K562 (cell line): ENCODE measurements at regions not wholly inside any gene's neighbourhood (a gene's known extent, or its start where the extent isn't known, plus 50 kb on each side); places are given as distances from the start of the nearest gene placed in this dataset.

Experiments
- ATAC-seq: fragments of 200-7000 bp; cut with Tn5 transposase; 3 replicates; pipeline ENCODE4 v1.9.1; 2020; ENCODE audit warnings: moderate library complexity
- BruUV-seq: library from RNA; stranded (reverse); fragments of 400-500 nt; replicated peaks from 2 replicates; lab custom pipeline; 2021; lab: Mats Ljungman, UMichigan
- CTCF ChIA-PET: fragments of 300-600 bp; formaldehyde crosslinking; extraction: SDS; loops from one replicate; lab custom pipeline; 2021; ENCODE audit warnings: low intra/inter-chr PET ratio; lab: Yijun Ruan, JAX
- POLR2A ChIA-PET: fragments of 300-600, 350-650 bp; sonication (Branson Sonifier 250); formaldehyde crosslinking; extraction: SDS; loops from one replicate; lab custom pipeline; 2021; ENCODE audit warnings: antibody characterized with exemption, inconsistent platforms; lab: Yijun Ruan, JAX
- DNase-seq, 4 experiments: peaks; one replicate each; pipeline versions ENCODE4 v3.0.0 to v3.0.0-alpha.2; 2011 to 2018; ENCODE audit warnings: low spot score in 3 of 4, mixed read lengths in 3 of 4; ENCODE audit errors: extremely low read depth in 1 of 4
- FAIRE-seq: peaks from 2 replicates; lab custom pipeline; 2011; peaks lifted over from hg19 to GRCh38; lab: Jason Lieb, UNC
- H2AFZ ChIP-seq: 2 replicates; pipeline ENCODE4 v1.6.0; 2011; ENCODE audit warnings: low read depth, low read length, control low read depth, inconsistent platforms
- H3K27ac ChIP-seq: fragments of 200-600 bp; 3 replicates; pipeline ENCODE4 v1.8.0; 2011; ENCODE audit warnings: low read depth, mild to moderate bottlenecking, control low read depth, inconsistent platforms, low read length, moderate library complexity, mixed read lengths; ENCODE audit errors: extremely low read depth
- H3K27me3 ChIP-seq, 2 experiments: fragments of 300-600 bp in 1 of 2; 2 replicates in 1 of 2; 3 replicates in 1 of 2; pipeline versions ENCODE4 v1.6.0 to v1.8.0; 2011; ENCODE audit warnings: inconsistent platforms in 2 of 2, low read length in 2 of 2, mild to moderate bottlenecking in 1 of 2, mixed read lengths in 1 of 2, moderate library complexity in 1 of 2; ENCODE audit not compliant: control insufficient read depth in 2 of 2, insufficient read depth in 2 of 2
- H3K36me3 ChIP-seq: fragments of 300-600 bp; 3 replicates; pipeline ENCODE4 v1.8.0; 2011; ENCODE audit warnings: mild to moderate bottlenecking, low read length, inconsistent platforms; ENCODE audit not compliant: control insufficient read depth, insufficient read depth
- H3K4me1 ChIP-seq, 2 experiments: fragments of 200-600 bp in 1 of 2; replicated peaks in 1 of 2; 2 replicates in 1 of 2; 3 replicates in 1 of 2; pipeline versions ENCODE4 v1.5.1 to v1.8.0; 2011; ENCODE audit warnings: inconsistent platforms in 2 of 2, low read length in 2 of 2, mild to moderate bottlenecking in 1 of 2, mixed read lengths in 1 of 2, moderate library complexity in 1 of 2; ENCODE audit not compliant: control insufficient read depth in 2 of 2, insufficient read depth in 2 of 2
- H3K4me2 ChIP-seq: 2 replicates; pipeline ENCODE4 v1.6.1; 2011; ENCODE audit warnings: low read length, control low read depth, inconsistent platforms, mixed read lengths; ENCODE audit not compliant: insufficient read depth
- H3K4me3 ChIP-seq: fragments of 200-600 bp; sonication (generic), shearing (Covaris generic); 2 replicates; pipeline ENCODE4 v1.5.1; 2016; ENCODE audit warnings: control low read depth, inconsistent platforms
- H3K79me2 ChIP-seq: fragments of 200-600 bp; 3 replicates; pipeline ENCODE4 v1.8.0; 2011; ENCODE audit warnings: low read length, inconsistent platforms; ENCODE audit not compliant: control insufficient read depth, insufficient read depth
- H3K9ac ChIP-seq, 2 experiments: 2 replicates each; pipeline versions ENCODE4 v1.6.0 to v1.6.1; 2011; ENCODE audit warnings: low read depth in 2 of 2, low read length in 2 of 2, control low read depth in 1 of 2, inconsistent platforms in 1 of 2, mild to moderate bottlenecking in 1 of 2, mixed read lengths in 1 of 2; ENCODE audit not compliant: insufficient read depth in 1 of 2
- H3K9me1 ChIP-seq: one replicate; pipeline ENCODE4 v1.6.0; 2011; ENCODE audit warnings: inconsistent platforms, mild to moderate bottlenecking, low read length, moderate library complexity; ENCODE audit not compliant: control insufficient read depth, insufficient read depth
- H3K9me3 ChIP-seq: replicated peaks from 2 replicates; pipeline ENCODE4 v1.5.1; 2011; ENCODE audit warnings: low read depth, low read length, inconsistent platforms; ENCODE audit not compliant: control insufficient read depth, insufficient read depth
- H4K20me1 ChIP-seq: replicated peaks from 2 replicates; pipeline ENCODE4 v1.6.1; 2011; ENCODE audit warnings: low read length, inconsistent platforms, mixed read lengths; ENCODE audit not compliant: control insufficient read depth, insufficient read depth
- KDM4B ChIP-seq, 2 experiments: fragments of 450-650 bp in 1 of 2; sonication (generic) in 1 of 2; IDR thresholded peaks; 2 replicates each; pipeline ENCODE4 v1.6.1; 2016 to 2017; ENCODE audit warnings: borderline replicate concordance in 2 of 2, antibody characterized with exemption in 1 of 2, low read depth in 1 of 2, mild to moderate bottlenecking in 1 of 2
- NBN ChIP-seq: fragments of 450-650 bp; IDR thresholded peaks from 2 replicates; pipeline ENCODE4 v1.6.1; 2016; ENCODE audit warnings: low read depth, mild to moderate bottlenecking
- PHB2 ChIP-seq: fragments of 450-650 bp; IDR thresholded peaks from 2 replicates; pipeline ENCODE4 v1.6.1; 2017; ENCODE audit warnings: low read depth
- PRMT5 ChIP-seq: sonication (generic); formaldehyde crosslinking; IDR thresholded peaks from 2 replicates; pipeline ENCODE4 v1.5.0; 2020; ENCODE audit warnings: missing genetic modification reagents
- RBFOX2 ChIP-seq: fragments of 200-400 bp; formaldehyde crosslinking; IDR thresholded peaks from 2 replicates; pipeline ENCODE4 v1.6.1; 2017; ENCODE audit warnings: low read depth, mild to moderate bottlenecking, low read length, moderate library complexity
- WGBS: fragments of 100-300 bp; shearing (Covaris generic); methylation state at CpG from one replicate; pipeline ENCODE4 v1.1.6; 2016; ENCODE audit warnings: low coverage, mixed read lengths; ENCODE audit not compliant: insufficient coverage; ENCODE audit errors: missing lambda C conversion rate; 5-methylcytosine and 5-hydroxymethylcytosine counted together
- in situ Hi-C: fragments of 300-500 bp; cut with MboI; formaldehyde crosslinking; loops from 4 replicates; pipeline ENCODE4 v1.15.0; 2018; ENCODE audit warnings: inconsistent platforms, mixed read lengths
- intact Hi-C: fragments of 100-400 bp; cut with micrococcal nuclease; formaldehyde crosslinking; loops from 2 replicates; pipeline ENCODE4 v1.14.2; 2022
- TF ChIP-seq, protein P1 (sequence below): fragments of 450-650 bp; IDR thresholded peaks from 2 replicates; pipeline ENCODE4 v1.6.1; 2017; ENCODE audit warnings: antibody characterized with exemption
- TF ChIP-seq, protein P2 (sequence below), 2 experiments: fragments of 450-650 bp in 1 of 2; sonication (generic) in 1 of 2; formaldehyde crosslinking in 1 of 2; IDR thresholded peaks; 2 replicates each; pipeline versions ENCODE4 v1.7.1 to v1.9.0; 2016 to 2022; ENCODE audit warnings: inconsistent platforms in 1 of 2, mild to moderate bottlenecking in 1 of 2, missing genetic modification reagents in 1 of 2

DNA sequence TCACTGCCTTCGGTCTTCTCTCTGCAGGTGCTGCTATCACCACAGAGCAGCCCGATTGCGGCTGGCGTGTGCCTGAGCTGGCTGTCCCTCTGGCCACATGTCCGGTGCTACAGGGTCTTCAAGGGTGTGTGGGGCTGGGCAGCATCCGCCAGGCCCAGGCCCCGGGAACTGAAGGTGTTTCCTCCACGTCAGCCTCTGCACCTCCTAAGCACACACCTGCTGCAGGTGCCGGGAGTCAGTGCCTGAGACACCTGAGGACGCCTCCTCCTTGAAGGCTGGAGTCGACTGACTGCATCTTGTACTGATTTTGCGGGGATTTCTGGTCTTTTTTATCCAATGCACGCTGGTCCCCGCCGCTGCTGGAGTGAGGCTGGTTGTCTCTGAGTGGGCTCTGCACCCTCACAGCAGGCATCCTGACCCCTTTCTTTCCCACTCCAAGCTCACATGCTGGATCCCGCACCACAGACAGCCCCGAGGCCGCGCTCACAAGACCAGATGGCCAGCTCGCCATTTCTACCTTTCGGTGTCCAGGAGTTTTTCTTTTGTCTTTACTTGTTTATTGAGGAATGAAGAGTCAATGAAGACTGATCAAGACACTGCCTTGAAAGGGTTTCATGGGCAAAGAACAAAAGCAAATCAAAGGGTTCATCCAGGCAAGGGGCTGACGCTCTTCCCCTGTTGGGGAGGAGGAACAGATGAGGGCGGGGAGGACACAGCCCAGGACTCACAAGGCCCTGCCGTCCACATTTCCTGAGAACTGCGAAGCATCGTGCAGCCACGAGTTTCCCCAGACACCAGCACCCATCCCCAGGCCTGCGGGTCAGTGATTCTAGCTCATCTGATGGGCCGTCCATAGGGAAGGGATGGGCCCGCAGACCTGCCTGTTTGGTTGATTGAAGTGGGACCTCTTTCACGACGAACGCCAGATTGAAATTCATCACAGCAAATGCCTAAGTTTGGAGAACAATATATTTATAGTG lies 203.8 kb upstream of the SOX1 start:
- FAIRE-seq (no peak), DNase-seq (no peak), ATAC-seq (no peak)
- TF ChIP-seq PHB2, result no peak
- no peak for TF ChIP-seq PRMT5 (CRISPR knock-in tag)
- TF ChIP-seq NBN, result no peak
- TF ChIP-seq, protein P1, sequence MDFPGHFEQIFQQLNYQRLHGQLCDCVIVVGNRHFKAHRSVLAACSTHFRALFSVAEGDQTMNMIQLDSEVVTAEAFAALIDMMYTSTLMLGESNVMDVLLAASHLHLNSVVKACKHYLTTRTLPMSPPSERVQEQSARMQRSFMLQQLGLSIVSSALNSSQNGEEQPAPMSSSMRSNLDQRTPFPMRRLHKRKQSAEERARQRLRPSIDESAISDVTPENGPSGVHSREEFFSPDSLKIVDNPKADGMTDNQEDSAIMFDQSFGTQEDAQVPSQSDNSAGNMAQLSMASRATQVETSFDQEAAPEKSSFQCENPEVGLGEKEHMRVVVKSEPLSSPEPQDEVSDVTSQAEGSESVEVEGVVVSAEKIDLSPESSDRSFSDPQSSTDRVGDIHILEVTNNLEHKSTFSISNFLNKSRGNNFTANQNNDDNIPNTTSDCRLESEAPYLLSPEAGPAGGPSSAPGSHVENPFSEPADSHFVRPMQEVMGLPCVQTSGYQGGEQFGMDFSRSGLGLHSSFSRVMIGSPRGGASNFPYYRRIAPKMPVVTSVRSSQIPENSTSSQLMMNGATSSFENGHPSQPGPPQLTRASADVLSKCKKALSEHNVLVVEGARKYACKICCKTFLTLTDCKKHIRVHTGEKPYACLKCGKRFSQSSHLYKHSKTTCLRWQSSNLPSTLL, result no peak
- no peak for TF ChIP-seq KDM4B (IDR thresholded peaks at IDR 0.05; ENCODE audit: borderline replicate concordance in 2 of 2, low read depth in 1 of 2)
- no peak for TF ChIP-seq RBFOX2
- TF ChIP-seq, protein P2, sequence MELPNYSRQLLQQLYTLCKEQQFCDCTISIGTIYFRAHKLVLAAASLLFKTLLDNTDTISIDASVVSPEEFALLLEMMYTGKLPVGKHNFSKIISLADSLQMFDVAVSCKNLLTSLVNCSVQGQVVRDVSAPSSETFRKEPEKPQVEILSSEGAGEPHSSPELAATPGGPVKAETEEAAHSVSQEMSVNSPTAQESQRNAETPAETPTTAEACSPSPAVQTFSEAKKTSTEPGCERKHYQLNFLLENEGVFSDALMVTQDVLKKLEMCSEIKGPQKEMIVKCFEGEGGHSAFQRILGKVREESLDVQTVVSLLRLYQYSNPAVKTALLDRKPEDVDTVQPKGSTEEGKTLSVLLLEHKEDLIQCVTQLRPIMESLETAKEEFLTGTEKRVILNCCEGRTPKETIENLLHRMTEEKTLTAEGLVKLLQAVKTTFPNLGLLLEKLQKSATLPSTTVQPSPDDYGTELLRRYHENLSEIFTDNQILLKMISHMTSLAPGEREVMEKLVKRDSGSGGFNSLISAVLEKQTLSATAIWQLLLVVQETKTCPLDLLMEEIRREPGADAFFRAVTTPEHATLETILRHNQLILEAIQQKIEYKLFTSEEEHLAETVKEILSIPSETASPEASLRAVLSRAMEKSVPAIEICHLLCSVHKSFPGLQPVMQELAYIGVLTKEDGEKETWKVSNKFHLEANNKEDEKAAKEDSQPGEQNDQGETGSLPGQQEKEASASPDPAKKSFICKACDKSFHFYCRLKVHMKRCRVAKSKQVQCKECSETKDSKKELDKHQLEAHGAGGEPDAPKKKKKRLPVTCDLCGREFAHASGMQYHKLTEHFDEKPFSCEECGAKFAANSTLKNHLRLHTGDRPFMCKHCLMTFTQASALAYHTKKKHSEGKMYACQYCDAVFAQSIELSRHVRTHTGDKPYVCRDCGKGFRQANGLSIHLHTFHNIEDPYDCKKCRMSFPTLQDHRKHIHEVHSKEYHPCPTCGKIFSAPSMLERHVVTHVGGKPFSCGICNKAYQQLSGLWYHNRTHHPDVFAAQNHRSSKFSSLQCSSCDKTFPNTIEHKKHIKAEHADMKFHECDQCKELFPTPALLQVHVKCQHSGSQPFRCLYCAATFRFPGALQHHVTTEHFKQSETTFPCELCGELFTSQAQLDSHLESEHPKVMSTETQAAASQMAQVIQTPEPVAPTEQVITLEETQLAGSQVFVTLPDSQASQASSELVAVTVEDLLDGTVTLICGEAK (IDR thresholded peaks at IDR 0.05), result no peak
- TF ChIP-seq, protein P2 (CRISPR knock-in tag; IDR thresholded peaks at IDR 0.05), result no peak
- WGBS, result 1% methylated on average over 19 of the region's 33 CpGs
- Histone ChIP-seq H3K4me3 (no peak overlapping the region), H3K4me1 (no peaks in the 10 kb centered on the region), H3K9me1 (no peaks in the 10 kb centered on the region), H3K9ac (no peak overlapping the region), H4K20me1 (no peaks in the 10 kb centered on the region), H3K9me3 (no peaks in the 10 kb centered on the region), H3K27ac (no peak overlapping the region), H2AFZ (no peak overlapping the region), H3K4me2 (no peak overlapping the region), H3K36me3 (no peaks in the 10 kb centered on the region), H3K27me3 (peaks cover 0 to 23% of the 10 kb centered on the region in 2 experiments; a peak in 3 of 5 replicates), H3K79me2 (no peaks in the 10 kb centered on the region)
- in situ Hi-C loops, result no loop called here
- ChIA-PET CTCF (no interaction called here), POLR2A (no interaction called here)
- BruUV-seq, result no TSS peak
- intact Hi-C loops, result no loop called here
